Chondrocyte (in vitro differentiated cells): ENCODE measurements at regions not wholly inside any gene's neighbourhood (a gene's known extent, or its start where the extent isn't known, plus 50 kb on each side); places are given as distances from the start of the nearest gene placed in this dataset.

Experiments
- DNase-seq: peaks from one replicate; pipeline ENCODE4 v3.0.0; 2021; ENCODE audit warnings: mixed read lengths, low spot score
- H3K27ac Mint-ChIP-seq: one replicate; pipeline ENCODE4 v1.8.0; 2021; ENCODE audit warnings: mild to moderate bottlenecking, moderate library complexity, mixed read lengths; ENCODE audit not compliant: unreplicated experiment
- H3K27me3 Mint-ChIP-seq: 2 replicates; pipeline ENCODE4 v1.8.0; 2021; ENCODE audit warnings: low read depth, mixed read lengths
- H3K36me3 Mint-ChIP-seq: 2 replicates; pipeline ENCODE4 v1.8.0; 2021; ENCODE audit warnings: low read depth, mixed read lengths
- H3K4me1 Mint-ChIP-seq: 2 replicates; pipeline ENCODE4 v1.8.0; 2021; ENCODE audit warnings: low read depth, mild to moderate bottlenecking, mixed read lengths
- H3K4me3 Mint-ChIP-seq: one replicate; pipeline ENCODE4 v1.8.0; 2021; ENCODE audit warnings: mild to moderate bottlenecking, moderate library complexity, mixed read lengths; ENCODE audit not compliant: unreplicated experiment
- H3K9me3 Mint-ChIP-seq: 2 replicates; pipeline ENCODE4 v1.8.0; 2021; ENCODE audit warnings: low read depth, mixed read lengths
- TF ChIP-seq, protein P1 (sequence below): fragments of 200-600 bp; sonication (generic); IDR thresholded peaks from 2 replicates; pipeline ENCODE4 v1.5.0; 2021; ENCODE audit warnings: antibody characterized with exemption, mild to moderate bottlenecking, moderate library complexity

DNA sequence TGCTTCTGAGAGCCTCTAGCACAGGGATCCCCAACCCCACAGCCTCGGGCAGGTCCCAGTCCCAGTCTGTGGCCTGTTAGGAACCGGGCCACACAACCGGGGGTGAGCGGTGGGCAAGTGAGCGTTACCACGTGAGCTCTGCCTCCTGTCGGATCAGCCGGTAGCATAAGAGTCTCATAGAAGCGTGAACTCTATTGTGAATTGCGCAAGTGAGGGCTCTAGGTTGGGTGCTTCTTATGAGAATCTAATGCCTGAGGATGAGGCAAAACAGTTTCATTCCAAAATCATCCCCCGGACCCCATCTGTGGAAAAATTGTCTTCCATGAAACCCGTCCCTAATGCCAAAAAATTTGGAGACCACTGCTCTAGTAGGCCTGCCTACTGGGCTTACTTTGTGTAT is 87.0 kb upstream of the UBL3 start:
- H3K4me3 Mint-ChIP-seq, result no peak overlapping the region
- H3K27ac Mint-ChIP-seq, result no peak overlapping the region
- no peak for DNase-seq
- H3K4me1 Mint-ChIP-seq, result no peaks in the 10 kb centered on the region
- peaks cover 11% of the 10 kb centered on the region for H3K27me3 Mint-ChIP-seq
- H3K36me3 Mint-ChIP-seq, result no peaks in the 10 kb centered on the region
- H3K9me3 Mint-ChIP-seq, result no peaks in the 10 kb centered on the region
- TF ChIP-seq, protein P1, sequence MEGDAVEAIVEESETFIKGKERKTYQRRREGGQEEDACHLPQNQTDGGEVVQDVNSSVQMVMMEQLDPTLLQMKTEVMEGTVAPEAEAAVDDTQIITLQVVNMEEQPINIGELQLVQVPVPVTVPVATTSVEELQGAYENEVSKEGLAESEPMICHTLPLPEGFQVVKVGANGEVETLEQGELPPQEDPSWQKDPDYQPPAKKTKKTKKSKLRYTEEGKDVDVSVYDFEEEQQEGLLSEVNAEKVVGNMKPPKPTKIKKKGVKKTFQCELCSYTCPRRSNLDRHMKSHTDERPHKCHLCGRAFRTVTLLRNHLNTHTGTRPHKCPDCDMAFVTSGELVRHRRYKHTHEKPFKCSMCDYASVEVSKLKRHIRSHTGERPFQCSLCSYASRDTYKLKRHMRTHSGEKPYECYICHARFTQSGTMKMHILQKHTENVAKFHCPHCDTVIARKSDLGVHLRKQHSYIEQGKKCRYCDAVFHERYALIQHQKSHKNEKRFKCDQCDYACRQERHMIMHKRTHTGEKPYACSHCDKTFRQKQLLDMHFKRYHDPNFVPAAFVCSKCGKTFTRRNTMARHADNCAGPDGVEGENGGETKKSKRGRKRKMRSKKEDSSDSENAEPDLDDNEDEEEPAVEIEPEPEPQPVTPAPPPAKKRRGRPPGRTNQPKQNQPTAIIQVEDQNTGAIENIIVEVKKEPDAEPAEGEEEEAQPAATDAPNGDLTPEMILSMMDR, result no peak

- Mint-ChIP-seq H3K4me3 (no peak overlapping the region), H3K9me3 (peaks cover 3% of the 10 kb centered on the region), H3K36me3 (no peaks in the 10 kb centered on the region), H3K27ac (no peak overlapping the region), H3K4me1 (no peaks in the 10 kb centered on the region), H3K27me3 (peaks cover 10% of the 10 kb centered on the region)
- TF ChIP-seq, protein P1, result no peak
- no peak for DNase-seq
These were observed 86.5 kb upstream of the UBL3 start for GRCh38 chr13:29936956-29937355.

DNA sequence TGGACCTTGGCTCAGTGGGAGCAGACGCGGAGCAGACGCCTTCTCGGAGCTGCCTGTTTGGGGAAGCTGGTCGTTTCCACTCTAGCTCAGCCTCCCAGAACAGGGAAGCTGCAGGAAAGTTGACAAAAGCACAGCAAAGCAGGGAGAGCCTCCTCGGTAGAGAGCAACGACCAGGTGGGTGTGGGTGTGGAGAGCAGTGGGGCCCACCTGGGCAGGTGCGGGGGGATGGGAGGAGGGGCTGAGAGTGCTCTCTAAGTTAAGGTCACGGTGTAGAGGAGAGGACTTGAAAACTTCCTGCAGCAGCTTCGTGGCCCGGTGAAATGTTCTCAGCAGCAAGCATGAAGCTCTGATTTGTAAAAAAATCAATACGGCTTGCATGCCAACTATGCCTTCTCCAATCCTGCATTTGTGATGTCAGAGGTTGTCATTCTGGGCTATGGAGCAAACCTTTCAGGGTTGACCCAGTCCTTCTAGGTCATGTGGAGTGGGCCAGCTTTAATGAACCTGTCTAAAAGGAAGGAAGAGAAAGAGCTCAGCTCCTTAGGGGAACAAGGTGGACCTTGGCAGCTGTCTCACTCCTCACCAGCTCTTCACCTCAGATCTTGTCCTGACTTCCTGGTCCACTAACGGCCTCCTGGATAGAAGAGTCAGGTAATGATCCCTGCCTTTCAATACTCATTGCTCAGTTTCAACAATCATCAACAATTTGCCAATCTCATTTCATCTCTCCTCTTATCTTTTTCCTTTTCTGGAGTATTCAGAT is 85.8 kb upstream of the UBL3 start:
- H3K4me3 Mint-ChIP-seq, result no peak overlapping the region
- no peak for DNase-seq
- H3K27ac Mint-ChIP-seq, result no peak overlapping the region
- H3K36me3 Mint-ChIP-seq, result no peaks in the 10 kb centered on the region
- TF ChIP-seq, protein P1, result no peak
- peaks cover 6% of the 10 kb centered on the region for H3K9me3 Mint-ChIP-seq
- peaks cover 10% of the 10 kb centered on the region for H3K27me3 Mint-ChIP-seq
- no peaks in the 10 kb centered on the region for H3K4me1 Mint-ChIP-seq

DNA sequence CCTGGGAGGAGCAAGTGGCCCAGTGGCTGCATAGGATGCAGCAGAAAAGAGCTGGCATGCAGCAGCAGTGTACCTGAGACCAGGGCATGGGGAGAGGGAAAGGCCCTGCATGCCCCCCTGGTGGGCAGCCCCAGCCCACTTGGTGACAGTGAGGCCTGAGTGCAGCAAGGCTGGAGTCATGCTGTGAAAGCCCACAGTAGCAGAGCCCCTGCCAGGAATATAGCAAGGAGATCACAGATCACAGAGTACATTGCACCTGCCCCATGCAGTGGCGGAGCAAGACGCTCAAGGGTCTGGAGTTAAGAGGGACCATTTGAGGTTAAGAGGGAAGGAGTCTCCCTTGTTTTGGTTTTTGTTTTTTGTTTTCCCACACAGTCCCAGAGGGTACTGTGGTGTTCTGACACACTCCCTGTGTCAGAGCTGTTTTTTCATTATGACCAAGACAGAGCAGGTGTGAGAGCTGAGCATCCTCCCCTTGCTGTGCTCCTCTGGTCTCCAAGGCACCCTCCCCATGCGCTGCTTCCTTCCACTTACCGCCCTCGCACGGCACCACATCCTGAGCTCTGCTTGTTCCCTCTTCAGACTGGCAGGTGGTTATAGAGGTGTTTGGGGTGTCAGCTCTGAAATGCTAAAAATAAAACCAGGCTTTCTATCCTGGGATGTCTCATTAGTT is 85.0 kb upstream of the UBL3 start:
- no peak for DNase-seq
- TF ChIP-seq, protein P1, result no peak
- H3K4me1 Mint-ChIP-seq, result no peaks in the 10 kb centered on the region
- H3K27me3 Mint-ChIP-seq, result peaks cover 10% of the 10 kb centered on the region
- H3K9me3 Mint-ChIP-seq, result peaks cover 6% of the 10 kb centered on the region
- H3K4me3 Mint-ChIP-seq, result no peak overlapping the region
- no peaks in the 10 kb centered on the region for H3K36me3 Mint-ChIP-seq
- no peak overlapping the region for H3K27ac Mint-ChIP-seq

DNA sequence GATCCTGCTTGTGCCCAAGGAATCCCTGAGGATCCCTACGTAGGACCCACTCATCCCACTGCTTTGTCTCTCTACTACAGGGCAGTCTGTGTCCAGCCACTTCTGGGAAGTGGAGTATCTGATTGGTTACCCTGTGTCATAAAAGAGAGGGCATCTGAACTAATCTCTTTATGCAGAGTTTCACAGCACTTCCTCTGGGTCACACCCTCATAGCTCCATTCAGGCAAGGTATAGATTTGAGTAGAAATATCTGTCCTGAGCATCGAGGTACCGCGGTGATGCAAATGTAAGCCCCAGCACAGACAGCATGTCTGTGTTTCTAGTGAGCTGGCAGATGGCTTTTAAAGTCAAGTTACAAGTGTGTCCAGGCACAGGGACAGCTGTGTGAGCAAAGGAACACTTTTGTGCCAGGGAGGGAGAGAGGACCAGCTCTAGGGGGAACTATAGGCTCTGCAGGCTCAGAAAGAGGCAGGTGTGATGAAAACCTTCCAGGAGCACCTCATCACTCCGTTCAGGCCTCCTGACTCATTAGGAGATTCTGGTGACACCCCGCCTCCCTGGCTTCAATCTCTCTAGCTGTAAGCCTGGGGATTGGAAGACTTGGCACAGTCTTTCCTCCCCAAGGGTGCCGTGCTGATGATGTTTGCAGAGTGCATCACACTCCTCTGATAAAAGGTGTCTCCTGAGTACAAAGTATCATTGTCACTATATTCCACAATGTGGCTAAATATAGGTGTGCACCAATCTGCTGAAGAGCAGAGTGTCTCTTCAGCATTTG is 84.3 kb upstream of the UBL3 start:
- H3K4me3 Mint-ChIP-seq, result no peak overlapping the region
- H3K36me3 Mint-ChIP-seq, result no peaks in the 10 kb centered on the region
- peaks cover 6% of the 10 kb centered on the region for H3K9me3 Mint-ChIP-seq
- TF ChIP-seq, protein P1, result no peak
- no peak for DNase-seq
- no peaks in the 10 kb centered on the region for H3K4me1 Mint-ChIP-seq
- peaks cover 10% of the 10 kb centered on the region for H3K27me3 Mint-ChIP-seq
- H3K27ac Mint-ChIP-seq, result no peak overlapping the region
